ENCODE measurements at regions not wholly inside any gene's neighbourhood (a gene's known extent, or its start where the extent isn't known, plus 50 kb on each side); places are given as distances from the start of the nearest gene placed in this dataset.
"Not testable (repeated sequence)": the region's sequence is repeated elsewhere in the genome, so short reads cannot be mapped to it uniquely, and the experiment has no call there.

GRCh38 chr11:112697391-112698178 lies 263.6 kb upstream of the NCAM1 start:
- no peak overlapping the region for H3K4me3 ChIP-seq (ENCODE audit: low read depth, low read length)
- TF ChIP-seq CTCF (IDR thresholded peaks at IDR 0.05; ENCODE audit: insufficient read depth, low read length), result peak; percentile 22
- DNase-seq (ENCODE audit: low read depth), result no peak

GRCh38 chr11:112705148-112705547 lies 256.1 kb upstream of the NCAM1 start:
- H3K4me3 ChIP-seq (ENCODE audit: low read depth, low read length), result no peak overlapping the region
- no peak for DNase-seq (ENCODE audit: low read depth)
- TF ChIP-seq CTCF (IDR thresholded peaks at IDR 0.05; ENCODE audit: insufficient read depth, low read length), result no peak

GRCh38 chr11:112706863-112707262 lies 254.4 kb upstream of the NCAM1 start:
- DNase-seq (ENCODE audit: low read depth), result no peak
- H3K4me3 ChIP-seq (ENCODE audit: low read depth, low read length), result no peak overlapping the region
- TF ChIP-seq CTCF (IDR thresholded peaks at IDR 0.05; ENCODE audit: insufficient read depth, low read length), result no peak

- H3K4me3 ChIP-seq (ENCODE audit: low read depth, low read length); DNase-seq (ENCODE audit: low read depth): not testable (repeated sequence)
Measured at GRCh38 chr11:112714340-112714739, 246.9 kb upstream of the NCAM1 start.

- no peak overlapping the region for H3K4me3 ChIP-seq (ENCODE audit: low read depth, low read length)
- TF ChIP-seq CTCF (IDR thresholded peaks at IDR 0.05; ENCODE audit: insufficient read depth, low read length), result no peak
- no peak for DNase-seq (ENCODE audit: low read depth)
Measured at GRCh38 chr11:112715056-112715455, 246.2 kb upstream of the NCAM1 start.

- H3K4me3 ChIP-seq (ENCODE audit: low read depth, low read length), result no peak overlapping the region
- DNase-seq (ENCODE audit: low read depth), result no peak
- TF ChIP-seq CTCF (IDR thresholded peaks at IDR 0.05; ENCODE audit: insufficient read depth, low read length), result no peak
Measured at GRCh38 chr11:112718483-112718882, 242.7 kb upstream of the NCAM1 start.

GRCh38 chr11:112719736-112720525 lies 241.3 kb upstream of the NCAM1 start:
- DNase-seq (ENCODE audit: low read depth), result no peak
- no peak for TF ChIP-seq CTCF (IDR thresholded peaks at IDR 0.05; ENCODE audit: insufficient read depth, low read length)

More at GRCh38 chr11:112719736-112720525, 241.3 kb upstream of the NCAM1 start:
- H3K4me3 ChIP-seq (ENCODE audit: low read depth, low read length), result no peak overlapping the region
